NCI-H1105 (cell line): ENCODE measurements at regions not wholly inside any gene's neighbourhood (a gene's known extent, or its start where the extent isn't known, plus 50 kb on each side); places are given as distances from the start of the nearest gene placed in this dataset.

Experiments used
- DNase-seq: peaks from one replicate; lab custom pipeline; 2025; lab: John Stamatoyannopoulos, UW

DNA sequence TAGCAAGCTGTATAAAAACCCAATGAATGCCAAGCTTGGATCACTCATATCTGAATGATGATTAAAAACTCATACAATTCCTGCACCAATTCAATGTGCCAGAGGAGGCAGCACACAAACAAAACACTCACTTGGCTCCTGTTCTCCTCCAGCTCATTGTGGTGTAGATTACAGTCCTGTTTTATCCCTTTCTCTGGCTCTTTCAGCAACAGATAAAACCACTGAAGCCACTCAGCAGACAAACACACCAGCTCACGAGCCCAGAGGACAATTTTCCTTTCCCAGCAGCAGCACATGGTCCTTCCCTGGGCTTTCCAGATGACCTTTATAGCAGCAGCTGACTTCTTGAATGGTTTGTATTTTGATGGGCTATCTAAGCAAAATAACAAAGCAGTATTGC is 107.3 kb upstream of the STARD3NL start:
- peak; percentile 2 for DNase-seq

DNA sequence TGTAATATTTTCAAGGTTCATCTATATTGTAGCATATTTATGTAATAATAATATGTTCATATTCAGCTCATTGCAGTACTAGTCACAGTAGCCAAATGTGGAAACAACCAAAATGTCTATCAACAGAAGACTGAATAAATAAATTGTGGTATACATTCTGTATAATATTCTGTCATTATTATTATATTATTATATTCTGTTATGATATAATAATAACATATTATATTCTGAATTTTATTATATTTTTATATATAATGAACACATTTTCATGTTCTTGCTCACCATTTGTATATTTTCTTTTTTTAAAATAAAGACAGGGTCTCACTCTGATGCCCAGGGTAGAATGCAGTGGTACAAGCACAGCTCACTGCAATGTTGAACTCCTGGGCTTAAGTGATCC is 91.2 kb upstream of the STARD3NL start:
- DNase-seq: no peak

DNA sequence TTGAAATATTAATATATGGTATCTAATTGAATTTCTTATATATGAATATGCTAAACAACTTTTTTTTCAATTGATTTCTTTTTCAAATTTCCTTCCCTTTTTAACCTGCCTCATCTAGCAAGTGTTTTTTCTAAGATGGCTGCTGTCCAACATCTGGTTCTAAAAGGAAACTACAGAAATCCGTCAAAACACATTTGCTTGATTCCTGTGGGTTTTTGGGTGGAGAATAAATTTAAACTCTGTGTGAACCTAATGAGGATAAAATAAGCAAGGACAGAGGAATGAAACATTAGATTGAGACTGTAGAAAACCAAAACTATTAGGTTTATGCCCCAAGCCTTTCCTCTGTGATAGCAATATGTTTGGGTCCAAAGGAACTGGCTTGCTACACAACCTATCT is 75.5 kb upstream of the STARD3NL start:
- DNase-seq: no peak

DNA sequence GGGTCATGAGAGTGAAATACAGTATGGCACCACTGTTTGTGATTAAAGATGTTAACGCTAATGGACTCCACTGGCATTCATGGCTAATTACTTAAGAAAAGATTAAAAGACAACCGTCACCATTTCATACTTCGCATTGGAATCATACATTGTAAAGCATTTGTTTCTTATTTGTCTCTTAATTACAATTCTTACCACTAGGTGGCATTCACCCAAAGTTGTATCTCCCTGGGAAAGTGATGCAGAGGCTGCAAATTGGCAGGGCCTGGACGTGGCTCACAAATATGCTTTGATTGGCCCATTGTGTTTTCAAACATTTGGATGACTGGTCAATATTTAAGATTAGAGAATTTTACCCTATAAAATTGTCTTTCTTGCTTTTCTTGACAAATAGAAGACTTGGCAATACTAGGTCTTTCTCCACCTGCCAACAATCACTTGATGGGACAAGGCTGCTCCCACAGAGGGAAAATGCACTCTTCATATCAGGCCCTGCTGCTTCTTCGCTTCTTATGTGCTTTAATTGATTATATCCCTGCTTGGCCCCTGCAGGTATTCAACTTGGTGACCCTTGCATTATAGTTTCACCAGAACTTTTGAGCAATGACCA is 72.1 kb upstream of the STARD3NL start:
- peak; percentile 23 for DNase-seq

DNA sequence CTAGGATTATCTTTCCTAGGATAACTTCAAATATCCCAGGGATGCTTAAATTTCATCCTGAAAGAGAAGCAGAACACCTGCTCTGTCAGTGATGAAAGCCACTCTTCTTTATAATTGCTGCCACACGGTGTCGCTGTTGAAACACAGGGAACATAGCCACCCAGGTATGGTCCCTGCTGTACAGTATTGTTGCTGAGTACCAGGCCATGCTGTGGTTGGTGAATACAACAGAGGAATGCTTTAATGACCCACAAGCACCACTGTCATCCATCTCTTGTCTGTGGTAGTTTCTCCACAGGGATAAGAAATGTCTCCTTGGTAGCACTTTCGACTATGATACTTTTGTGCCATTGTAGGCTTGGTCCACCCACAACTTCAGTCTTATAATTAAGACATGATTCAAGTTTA is 70.6 kb upstream of the STARD3NL start:
- peak; percentile 65 for DNase-seq

DNA sequence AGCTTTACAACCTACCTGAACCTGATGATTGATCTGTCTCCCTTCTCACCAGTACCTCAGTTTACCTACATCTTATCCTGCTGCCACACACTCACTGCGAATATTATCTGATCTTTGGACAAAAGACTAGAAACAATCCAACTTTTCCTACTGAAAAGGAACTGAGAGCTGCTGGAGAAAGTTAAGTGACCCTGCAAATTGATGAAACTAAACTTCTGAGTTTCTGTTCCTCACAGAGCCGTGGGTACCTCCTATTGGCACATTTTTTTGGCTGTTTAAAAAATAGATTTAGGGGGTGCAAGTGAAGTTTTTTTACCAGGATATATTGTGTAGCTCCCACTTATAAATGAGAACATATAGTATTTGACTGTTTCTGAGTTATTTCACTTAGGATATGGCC is 66.0 kb upstream of the STARD3NL start:
- DNase-seq: no peak

DNA sequence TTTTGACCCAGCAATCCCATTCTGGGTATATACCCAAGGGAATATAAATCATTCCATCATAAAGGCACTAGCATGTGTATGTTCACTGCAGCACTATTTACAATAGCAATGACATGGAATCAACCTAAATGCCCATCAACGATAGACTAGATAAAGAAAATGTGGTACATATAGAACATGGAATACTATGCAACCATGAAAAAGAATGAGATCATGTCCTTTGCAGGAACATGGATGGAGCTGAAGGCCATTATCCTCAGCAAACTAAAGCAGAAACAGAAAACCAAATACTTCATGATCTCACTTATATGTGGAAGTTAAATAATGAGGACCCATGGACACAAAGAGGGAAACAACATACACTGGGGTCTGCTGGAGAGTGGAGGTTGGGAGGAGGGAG is 58.0 kb upstream of the STARD3NL start:
- DNase-seq: no peak

DNA sequence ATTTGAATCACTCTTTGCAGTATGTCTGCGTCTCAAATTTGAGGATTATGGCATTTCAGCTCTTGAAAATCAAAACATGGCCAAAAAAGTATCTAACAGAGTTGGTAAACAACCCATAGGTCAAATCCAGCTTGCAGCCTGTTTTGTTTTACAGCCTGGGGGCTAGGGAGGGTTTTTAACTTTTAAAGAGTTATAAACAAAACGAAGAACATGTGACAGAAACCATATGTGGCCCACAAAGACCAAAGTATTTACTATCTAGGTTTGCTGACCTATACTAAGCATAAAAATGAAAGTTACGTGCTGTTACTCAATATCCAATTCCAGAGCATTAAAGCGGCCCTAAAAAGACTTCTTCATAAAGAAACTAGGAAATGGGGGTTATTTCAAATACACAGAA is 55.5 kb upstream of the STARD3NL start:
- no peak for DNase-seq

DNA sequence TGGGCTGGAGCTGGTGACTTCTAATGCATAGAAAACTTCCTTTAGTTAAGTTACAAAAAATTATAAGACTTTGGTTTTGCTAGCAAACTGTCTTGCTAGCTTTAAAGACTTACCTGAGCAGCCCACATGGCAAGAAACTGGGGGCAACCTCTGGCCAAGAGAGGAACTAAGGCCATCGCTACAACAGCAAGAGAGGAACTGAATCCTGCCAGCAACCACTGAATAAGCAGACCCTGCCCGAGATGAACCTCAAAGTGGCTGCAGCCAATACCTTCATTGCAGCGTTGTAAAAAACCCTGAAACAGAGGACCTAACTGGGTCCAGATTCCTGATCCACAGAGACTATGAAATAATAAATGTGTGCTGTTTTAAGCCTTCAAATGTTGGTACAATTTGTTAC is 54.6 kb upstream of the STARD3NL start:
- DNase-seq: no peak

DNA sequence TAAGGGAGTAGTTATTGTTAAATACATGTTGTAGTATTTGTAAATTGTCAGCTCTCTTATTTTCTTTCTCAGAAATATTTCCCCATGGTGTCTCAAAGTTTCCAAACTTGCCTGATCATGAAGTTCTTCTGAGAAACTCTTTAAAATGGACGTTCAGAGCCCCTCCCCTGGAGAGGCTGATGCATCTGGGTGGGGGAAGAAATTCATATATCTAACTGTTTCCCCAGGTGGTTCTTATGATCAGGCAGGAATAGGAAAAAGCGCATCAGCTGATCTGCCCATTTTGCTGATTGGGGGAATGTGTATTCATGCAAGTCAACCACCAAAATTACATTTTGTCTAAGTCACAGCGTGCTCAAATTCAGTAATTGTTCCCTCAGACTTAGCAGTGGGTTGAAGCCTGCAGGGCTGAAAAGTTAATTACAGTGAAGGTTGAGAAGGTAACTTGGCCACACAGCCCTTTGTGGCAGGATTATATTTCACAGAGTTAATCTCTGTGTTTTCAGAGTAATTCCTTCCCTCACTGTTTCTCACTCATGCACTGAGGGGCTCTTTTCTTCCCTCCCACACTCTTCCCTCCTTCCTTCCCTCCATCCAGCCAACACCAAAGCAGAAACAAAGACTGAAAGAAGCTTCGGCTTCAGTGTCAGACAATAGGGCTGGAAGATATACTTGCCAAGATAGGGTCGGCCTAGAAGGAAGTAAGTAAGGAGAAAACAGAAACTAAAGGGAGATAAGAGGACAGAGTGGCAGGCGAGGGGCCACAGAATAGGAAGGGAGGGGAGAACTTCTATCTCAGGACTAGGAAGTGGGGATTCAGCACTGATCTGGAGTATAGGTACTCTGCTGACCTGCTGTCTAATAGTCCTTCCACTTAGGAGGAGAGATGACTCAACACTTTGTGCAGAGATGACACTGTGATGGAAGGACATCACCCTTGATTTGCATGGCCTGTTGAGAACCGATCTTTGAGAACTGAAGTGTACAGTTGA is 50.5 kb upstream of the STARD3NL start:
- DNase-seq: no peak
